HCT116 (cell line): ENCODE measurements at regions not wholly inside any gene's neighbourhood (a gene's known extent, or its start where the extent isn't known, plus 50 kb on each side); places are given as distances from the start of the nearest gene placed in this dataset.

Source experiments
- ATAC-seq: fragments of 200-7000 bp; cut with Tn5 transposase; 2 replicates; pipeline ENCODE4 v1.9.1; 2020; ENCODE audit warnings: mild to moderate bottlenecking, moderate library complexity
- BruUV-seq: library from RNA; stranded (reverse); fragments of 400-500 nt; replicated peaks from 2 replicates; lab custom pipeline; 2021; lab: Mats Ljungman, UMichigan
- CTCF ChIA-PET: fragments of 300-600 bp; sonication (Branson Sonifier 250); formaldehyde crosslinking; loops from one replicate; lab custom pipeline; 2021; ENCODE audit warnings: antibody characterized with exemption; lab: Charles Lee
- POLR2A ChIA-PET: fragments of 300-600, 350-600 bp; sonication (Branson Sonifier 250); formaldehyde crosslinking; loops from one replicate; lab custom pipeline; 2021; ENCODE audit warnings: antibody characterized with exemption; lab: Charles Lee
- RAD21 ChIA-PET, 2 experiments: fragments of 300-600 bp; sonication (Branson Sonifier 250); formaldehyde crosslinking; loops; one replicate each; lab custom pipeline; 2023; ENCODE audit warnings: low total read pairs in 2 of 2; ENCODE audit not compliant: uncharacterized antibody in 2 of 2, unreplicated experiment in 2 of 2, low non-redundant PET in 1 of 2; lab: Charles Lee
- DNase-seq: peaks from one replicate; pipeline ENCODE4 v3.0.0-alpha.2; 2010; ENCODE audit warnings: low read depth, low spot score
- H2AFZ ChIP-seq: fragments of 200-600 bp; shearing (Covaris generic), sonication (generic); 2 replicates; pipeline ENCODE4 v1.6.1; 2017; ENCODE audit warnings: low read depth, mixed run types, mixed read lengths, antibody characterized with exemption, low read length; ENCODE audit not compliant: poor library complexity, severe bottlenecking
- H3K27ac ChIP-seq: 2 replicates; pipeline ENCODE4 v1.5.1; 2012; ENCODE audit warnings: low read depth, low read length
- H3K27me3 ChIP-seq: fragments of 200-600 bp; sonication (generic); 2 replicates; pipeline ENCODE4 v1.6.1; 2016; ENCODE audit warnings: mixed run types, low read length, mixed read lengths; ENCODE audit not compliant: insufficient read depth
- H3K36me3 ChIP-seq, 2 experiments: fragments of 200-500 bp in 1 of 2; fragments of 200-600 bp in 1 of 2; sonication (Bioruptor generic) in 1 of 2; sonication (generic) in 1 of 2; 2 replicates each; pipeline versions ENCODE4 v1.5.1 to v1.6.1; 2014 to 2016; ENCODE audit warnings: low read length in 2 of 2, inconsistent platforms in 1 of 2, mixed read lengths in 1 of 2, mixed run types in 1 of 2; ENCODE audit not compliant: insufficient read depth in 2 of 2, control insufficient read depth in 1 of 2
- H3K4me1 ChIP-seq, 2 experiments: fragments of 200-600 bp in 1 of 2; sonication (generic) in 1 of 2; 2 replicates each; pipeline versions ENCODE4 v1.5.1 to v1.6.1; 2012 to 2017; ENCODE audit warnings: low read length in 2 of 2, inconsistent platforms in 1 of 2, mild to moderate bottlenecking in 1 of 2, mixed read lengths in 1 of 2, mixed run types in 1 of 2, moderate library complexity in 1 of 2; ENCODE audit not compliant: insufficient read depth in 2 of 2, control insufficient read depth in 1 of 2
- H3K4me2 ChIP-seq: fragments of 200-600 bp; sonication (generic); 2 replicates; pipeline ENCODE4 v1.6.1; 2017; ENCODE audit warnings: mixed run types, low read length, mixed read lengths
- H3K4me3 ChIP-seq, 2 experiments: fragments of 200-600 bp in 1 of 2; sonication (generic) in 1 of 2; replicated peaks in 1 of 2; 2 replicates each; pipeline ENCODE4 v1.5.1; 2011 to 2016; ENCODE audit warnings: low read length in 2 of 2, control low read depth in 1 of 2, low read depth in 1 of 2, mild to moderate bottlenecking in 1 of 2, mixed read lengths in 1 of 2, mixed run types in 1 of 2
- H3K79me2 ChIP-seq: fragments of 200-600 bp; sonication (generic); 2 replicates; pipeline ENCODE4 v1.6.1; 2017; ENCODE audit warnings: mild to moderate bottlenecking, mixed run types, low read length, moderate library complexity, mixed read lengths; ENCODE audit not compliant: insufficient read depth
- H3K9ac ChIP-seq: fragments of 200-600 bp; sonication (generic); 2 replicates; pipeline ENCODE4 v1.6.1; 2016; ENCODE audit warnings: low read length, mixed read lengths
- H3K9me2 ChIP-seq: fragments of 200-600 bp; sonication (generic), shearing (Covaris generic); 2 replicates; pipeline ENCODE4 v1.6.1; 2017; ENCODE audit warnings: mixed run types, mild to moderate bottlenecking, moderate library complexity; ENCODE audit not compliant: insufficient read depth
- H3K9me3 ChIP-seq, 2 experiments: fragments of 200-500 bp in 1 of 2; fragments of 200-600 bp in 1 of 2; sonication (Bioruptor generic) in 1 of 2; sonication (generic) in 1 of 2; 2 replicates each; pipeline ENCODE4 v1.6.1; 2014 to 2017; ENCODE audit warnings: low read length in 2 of 2, mixed read lengths in 2 of 2, inconsistent platforms in 1 of 2, low read depth in 1 of 2, mild to moderate bottlenecking in 1 of 2, mixed run types in 1 of 2, moderate library complexity in 1 of 2; ENCODE audit not compliant: control insufficient read depth in 1 of 2, insufficient read depth in 1 of 2
- H4K20me1 ChIP-seq: fragments of 200-600 bp; sonication (generic), shearing (Covaris generic); 2 replicates; pipeline ENCODE4 v1.6.1; 2017; ENCODE audit warnings: mixed run types, mild to moderate bottlenecking, moderate library complexity; ENCODE audit not compliant: insufficient read depth
- ATF3 ChIP-seq: IDR thresholded peaks from 2 replicates; pipeline ENCODE4 v1.6.1; 2012
- CBX3 ChIP-seq: IDR thresholded peaks from 2 replicates; pipeline ENCODE4 v1.6.1; 2012; ENCODE audit warnings: low read depth
- EGR1 ChIP-seq: IDR thresholded peaks from 2 replicates; pipeline ENCODE4 v1.6.1; 2012; ENCODE audit warnings: low read depth
- EZH2phosphoT487 ChIP-seq: fragments of 200-600 bp; IDR thresholded peaks from 2 replicates; pipeline ENCODE4 v1.6.1; 2018; ENCODE audit warnings: antibody characterized with exemption, borderline replicate concordance
- JUND ChIP-seq: IDR thresholded peaks from 2 replicates; pipeline ENCODE4 v1.6.1; 2012
- POLR2A ChIP-seq: IDR thresholded peaks from 2 replicates; pipeline ENCODE4 v1.7.0; 2011; ENCODE audit warnings: borderline replicate concordance; ENCODE audit not compliant: insufficient read depth, insufficient read length; ENCODE audit errors: extremely low read depth
- SIN3A ChIP-seq: IDR thresholded peaks from 2 replicates; pipeline ENCODE4 v1.6.1; 2012; ENCODE audit warnings: low read depth
- SP1 ChIP-seq: IDR thresholded peaks from 2 replicates; pipeline ENCODE4 v1.6.1; 2012; ENCODE audit warnings: low read depth
- SRF ChIP-seq: IDR thresholded peaks from 2 replicates; pipeline ENCODE4 v1.6.1; 2012; ENCODE audit warnings: low read depth
- intact Hi-C: fragments of 100-400 bp; cut with micrococcal nuclease; formaldehyde crosslinking; loops from 2 replicates; pipeline ENCODE4 v1.10.0; 2022
- TF ChIP-seq, protein P1 (sequence below), 3 experiments: fragments of 200-600 bp in 1 of 3; sonication (generic) in 1 of 3; IDR thresholded peaks in 2 of 3; conservative IDR thresholded peaks in 1 of 3; 2 replicates each; pipeline ENCODE4 v1.5.1; 2012 to 2017; ENCODE audit warnings: low read depth in 2 of 3, low read length in 2 of 3, antibody characterized with exemption in 1 of 3, borderline replicate concordance in 1 of 3, control low read depth in 1 of 3, mild to moderate bottlenecking in 1 of 3, mixed read lengths in 1 of 3, mixed run types in 1 of 3, moderate library complexity in 1 of 3; ENCODE audit not compliant: insufficient read depth in 1 of 3
- TF ChIP-seq, protein P2 (sequence below): IDR thresholded peaks from 2 replicates; pipeline ENCODE4 v1.6.1; 2012; ENCODE audit warnings: low read depth

DNA sequence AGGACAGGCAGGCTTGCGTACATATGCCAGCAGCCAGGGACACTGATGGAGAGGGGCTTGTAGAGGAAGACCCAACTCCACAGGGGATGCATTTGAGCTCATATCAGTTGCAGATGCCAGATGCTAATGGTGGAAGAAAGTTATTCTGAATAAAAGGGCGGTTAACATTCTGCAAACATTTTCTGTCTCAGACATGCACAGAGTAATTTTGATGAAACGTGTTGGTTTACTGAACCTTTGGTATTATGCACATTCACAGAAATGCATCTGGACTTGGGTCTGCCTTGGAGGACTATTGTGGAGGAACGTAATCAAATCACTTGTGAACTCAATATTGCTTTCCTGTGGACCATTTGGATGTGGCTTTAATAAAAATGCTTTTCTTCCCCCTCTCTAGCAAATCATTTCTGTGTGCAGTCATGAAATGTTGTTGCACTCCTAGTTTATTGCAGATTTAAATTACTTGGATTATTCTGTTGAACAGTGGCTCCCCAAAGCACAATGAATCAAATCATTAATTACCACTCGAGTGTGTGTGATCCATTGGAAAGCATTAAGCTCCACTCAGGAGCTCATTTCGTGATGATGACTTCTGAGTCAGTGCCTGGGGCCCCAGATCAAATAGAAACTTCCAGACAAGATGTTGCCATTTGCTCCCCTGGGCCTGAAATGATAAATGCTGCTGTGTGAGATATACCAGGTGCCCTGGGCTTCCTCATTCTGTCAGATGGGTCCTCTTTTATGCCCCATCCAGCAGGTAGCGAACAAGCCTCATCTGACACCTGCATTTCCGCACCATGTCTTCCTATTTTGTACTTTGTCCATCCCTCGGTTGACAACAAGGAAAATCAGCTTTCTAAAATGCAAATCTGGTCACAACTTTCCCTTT is 697.0 kb upstream of the HS6ST1 start:
- H3K9me2 ChIP-seq = no peaks in the 10 kb centered on the region
- CTCF ChIA-PET = no interaction called here
- TF ChIP-seq POLR2A = no peak
- no peak for TF ChIP-seq SRF
- no peak for TF ChIP-seq SP1
- no peak for TF ChIP-seq SIN3A
- no peak for TF ChIP-seq ATF3
- TF ChIP-seq, protein P1, sequence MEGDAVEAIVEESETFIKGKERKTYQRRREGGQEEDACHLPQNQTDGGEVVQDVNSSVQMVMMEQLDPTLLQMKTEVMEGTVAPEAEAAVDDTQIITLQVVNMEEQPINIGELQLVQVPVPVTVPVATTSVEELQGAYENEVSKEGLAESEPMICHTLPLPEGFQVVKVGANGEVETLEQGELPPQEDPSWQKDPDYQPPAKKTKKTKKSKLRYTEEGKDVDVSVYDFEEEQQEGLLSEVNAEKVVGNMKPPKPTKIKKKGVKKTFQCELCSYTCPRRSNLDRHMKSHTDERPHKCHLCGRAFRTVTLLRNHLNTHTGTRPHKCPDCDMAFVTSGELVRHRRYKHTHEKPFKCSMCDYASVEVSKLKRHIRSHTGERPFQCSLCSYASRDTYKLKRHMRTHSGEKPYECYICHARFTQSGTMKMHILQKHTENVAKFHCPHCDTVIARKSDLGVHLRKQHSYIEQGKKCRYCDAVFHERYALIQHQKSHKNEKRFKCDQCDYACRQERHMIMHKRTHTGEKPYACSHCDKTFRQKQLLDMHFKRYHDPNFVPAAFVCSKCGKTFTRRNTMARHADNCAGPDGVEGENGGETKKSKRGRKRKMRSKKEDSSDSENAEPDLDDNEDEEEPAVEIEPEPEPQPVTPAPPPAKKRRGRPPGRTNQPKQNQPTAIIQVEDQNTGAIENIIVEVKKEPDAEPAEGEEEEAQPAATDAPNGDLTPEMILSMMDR (IDR thresholded peaks at IDR 0.05 in 2 of 3, conservative IDR thresholded peaks at IDR 0.05 in 1 of 3; ENCODE audit: borderline replicate concordance in 1 of 3, insufficient read depth in 1 of 3, low read depth in 2 of 3, low read length in 2 of 3) = no peak
- TF ChIP-seq, protein P2, sequence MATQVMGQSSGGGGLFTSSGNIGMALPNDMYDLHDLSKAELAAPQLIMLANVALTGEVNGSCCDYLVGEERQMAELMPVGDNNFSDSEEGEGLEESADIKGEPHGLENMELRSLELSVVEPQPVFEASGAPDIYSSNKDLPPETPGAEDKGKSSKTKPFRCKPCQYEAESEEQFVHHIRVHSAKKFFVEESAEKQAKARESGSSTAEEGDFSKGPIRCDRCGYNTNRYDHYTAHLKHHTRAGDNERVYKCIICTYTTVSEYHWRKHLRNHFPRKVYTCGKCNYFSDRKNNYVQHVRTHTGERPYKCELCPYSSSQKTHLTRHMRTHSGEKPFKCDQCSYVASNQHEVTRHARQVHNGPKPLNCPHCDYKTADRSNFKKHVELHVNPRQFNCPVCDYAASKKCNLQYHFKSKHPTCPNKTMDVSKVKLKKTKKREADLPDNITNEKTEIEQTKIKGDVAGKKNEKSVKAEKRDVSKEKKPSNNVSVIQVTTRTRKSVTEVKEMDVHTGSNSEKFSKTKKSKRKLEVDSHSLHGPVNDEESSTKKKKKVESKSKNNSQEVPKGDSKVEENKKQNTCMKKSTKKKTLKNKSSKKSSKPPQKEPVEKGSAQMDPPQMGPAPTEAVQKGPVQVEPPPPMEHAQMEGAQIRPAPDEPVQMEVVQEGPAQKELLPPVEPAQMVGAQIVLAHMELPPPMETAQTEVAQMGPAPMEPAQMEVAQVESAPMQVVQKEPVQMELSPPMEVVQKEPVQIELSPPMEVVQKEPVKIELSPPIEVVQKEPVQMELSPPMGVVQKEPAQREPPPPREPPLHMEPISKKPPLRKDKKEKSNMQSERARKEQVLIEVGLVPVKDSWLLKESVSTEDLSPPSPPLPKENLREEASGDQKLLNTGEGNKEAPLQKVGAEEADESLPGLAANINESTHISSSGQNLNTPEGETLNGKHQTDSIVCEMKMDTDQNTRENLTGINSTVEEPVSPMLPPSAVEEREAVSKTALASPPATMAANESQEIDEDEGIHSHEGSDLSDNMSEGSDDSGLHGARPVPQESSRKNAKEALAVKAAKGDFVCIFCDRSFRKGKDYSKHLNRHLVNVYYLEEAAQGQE = no peak
- TF ChIP-seq CBX3 = no peak
- TF ChIP-seq EZH2phosphoT487 = no peak
- no peak for TF ChIP-seq JUND
- TF ChIP-seq EGR1 = no peak
- H3K9ac ChIP-seq = no peak overlapping the region
- H3K27ac ChIP-seq = no peak overlapping the region
- DNase-seq = no peak
- no peaks in the 10 kb centered on the region for H3K9me3 ChIP-seq
- no peak for ATAC-seq
- RAD21 ChIA-PET = no interaction called here
- no peak overlapping the region for H2AFZ ChIP-seq
- no peaks in the 10 kb centered on the region for H3K4me1 ChIP-seq
- no peaks in the 10 kb centered on the region for H4K20me1 ChIP-seq
- peaks cover 15% of the 10 kb centered on the region for H3K27me3 ChIP-seq
- intact Hi-C loops = no loop called here
- POLR2A ChIA-PET = no interaction called here
- no peak overlapping the region for H3K4me2 ChIP-seq
- no peaks in the 10 kb centered on the region for H3K36me3 ChIP-seq
- no TSS peak for BruUV-seq
- no peak overlapping the region for H3K4me3 ChIP-seq
- no peaks in the 10 kb centered on the region for H3K79me2 ChIP-seq
